GM18502 (cell line): ENCODE measurements at regions not wholly inside any gene's neighbourhood (a gene's known extent, or its start where the extent isn't known, plus 50 kb on each side); places are given as distances from the start of the nearest gene placed in this dataset.
"Not testable (repeated sequence)": the region's sequence is repeated elsewhere in the genome, so short reads cannot be mapped to it uniquely, and the experiment has no call there.

Experiments
- ATAC-seq: cut with Tn5 transposase; IDR thresholded peaks from one replicate; pipeline ENCODE4 v1.9.1; 2021; ENCODE audit warnings: mild to moderate bottlenecking; ENCODE audit not compliant: unreplicated experiment, poor library complexity

GRCh38 chr9:88287972-88288371, 100.3 kb upstream of the SPIN1 start:
- no peak for ATAC-seq

GRCh38 chr9:88280816-88281382, 107.3 kb upstream of the SPIN1 start:
- no peak for ATAC-seq

GRCh38 chr9:88278036-88278435, 110.2 kb upstream of the SPIN1 start:
- ATAC-seq, result no peak

- ATAC-seq, result no peak
Observed at GRCh38 chr9:88274078-88274477, 114.2 kb upstream of the SPIN1 start.

GRCh38 chr9:88272986-88273385, 115.3 kb upstream of the SPIN1 start:
- no peak for ATAC-seq

GRCh38 chr9:88270413-88270812, 117.8 kb upstream of the SPIN1 start:
- ATAC-seq, result no peak

GRCh38 chr9:88268886-88269285, 119.4 kb upstream of the SPIN1 start:
- no peak for ATAC-seq

GRCh38 chr9:88267283-88267682, 121.0 kb upstream of the SPIN1 start:
- no peak for ATAC-seq

GRCh38 chr9:88266416-88266815, 121.8 kb upstream of the SPIN1 start:
- ATAC-seq, result no peak

- no peak for ATAC-seq
Observed at GRCh38 chr9:88259001-88259400, 120.7 kb upstream of the SPATA31C2 start.

GRCh38 chr9:88258601-88259000, 120.3 kb upstream of the SPATA31C2 start:
- ATAC-seq, result no peak

GRCh38 chr9:88258024-88258423, 119.7 kb upstream of the SPATA31C2 start:
- no peak for ATAC-seq

- ATAC-seq, result no peak
Observed at GRCh38 chr9:88256216-88256615, 117.9 kb upstream of the SPATA31C2 start.

GRCh38 chr9:88255806-88256205, 117.5 kb upstream of the SPATA31C2 start:
- ATAC-seq, result not testable (repeated sequence)

GRCh38 chr9:88251903-88252302, 113.6 kb upstream of the SPATA31C2 start:
- ATAC-seq, result no peak

- no peak for ATAC-seq
Observed at GRCh38 chr9:88243736-88244135, 105.5 kb upstream of the SPATA31C2 start.

- ATAC-seq, result no peak
Observed at GRCh38 chr9:88242879-88243278, 104.6 kb upstream of the SPATA31C2 start.

GRCh38 chr9:88237991-88238571, 99.8 kb upstream of the SPATA31C2 start:
- no peak for ATAC-seq

- ATAC-seq, result no peak
Observed at GRCh38 chr9:88237479-88237961, 99.2 kb upstream of the SPATA31C2 start.

GRCh38 chr9:88236511-88237478, 98.5 kb upstream of the SPATA31C2 start:
- no peak for ATAC-seq

GRCh38 chr9:88235615-88236014, 97.3 kb upstream of the SPATA31C2 start:
- ATAC-seq, result no peak
